ENCODE measurements at regions not wholly inside any gene's neighbourhood (a gene's known extent, or its start where the extent isn't known, plus 50 kb on each side); places are given as distances from the start of the nearest gene placed in this dataset.

GRCh38 chr1:189921613-189922012 is 556.1 kb downstream of the BRINP3 start:
- Mint-ChIP-seq H3K9me3 (peaks cover 9% of the 10 kb centered on the region), H3K4me3 (no peak overlapping the region), H3K36me3 (ENCODE audit: low read depth) (no peaks in the 10 kb centered on the region), H3K4me1 (ENCODE audit: low read depth) (no peaks in the 10 kb centered on the region), H3K27ac (no peak overlapping the region), H3K27me3 (ENCODE audit: low read depth) (no peaks in the 10 kb centered on the region)

- Mint-ChIP-seq H3K36me3 (ENCODE audit: low read depth) (no peaks in the 10 kb centered on the region), H3K9me3 (peaks cover 3% of the 10 kb centered on the region), H3K4me3 (no peak overlapping the region), H3K27me3 (ENCODE audit: low read depth) (no peaks in the 10 kb centered on the region), H3K4me1 (ENCODE audit: low read depth) (no peaks in the 10 kb centered on the region), H3K27ac (no peak overlapping the region)
Observed at GRCh38 chr1:189927641-189928040, 550.0 kb downstream of the BRINP3 start.

GRCh38 chr1:189929501-189930099 is 548.1 kb downstream of the BRINP3 start:
- Mint-ChIP-seq H3K27me3 (ENCODE audit: low read depth) (no peaks in the 10 kb centered on the region), H3K9me3 (peaks cover 3% of the 10 kb centered on the region), H3K36me3 (ENCODE audit: low read depth) (no peaks in the 10 kb centered on the region), H3K27ac (no peak overlapping the region), H3K4me1 (ENCODE audit: low read depth) (no peaks in the 10 kb centered on the region), H3K4me3 (no peak overlapping the region)

GRCh38 chr1:189936861-189937260 is 540.8 kb downstream of the BRINP3 start:
- Mint-ChIP-seq H3K36me3 (ENCODE audit: low read depth) (no peaks in the 10 kb centered on the region), H3K4me3 (no peak overlapping the region), H3K4me1 (ENCODE audit: low read depth) (no peaks in the 10 kb centered on the region), H3K27ac (no peak overlapping the region), H3K9me3 (peaks cover 13% of the 10 kb centered on the region), H3K27me3 (ENCODE audit: low read depth) (no peaks in the 10 kb centered on the region)

GRCh38 chr1:189939967-189940366 is 537.7 kb downstream of the BRINP3 start:
- H3K27ac Mint-ChIP-seq = no peak overlapping the region
- peaks cover 10% of the 10 kb centered on the region for H3K9me3 Mint-ChIP-seq
- no peak overlapping the region for H3K4me3 Mint-ChIP-seq
- H3K4me1 Mint-ChIP-seq (ENCODE audit: low read depth) = no peaks in the 10 kb centered on the region
- H3K27me3 Mint-ChIP-seq (ENCODE audit: low read depth) = no peaks in the 10 kb centered on the region
- H3K36me3 Mint-ChIP-seq (ENCODE audit: low read depth) = no peaks in the 10 kb centered on the region

- H3K27ac Mint-ChIP-seq = no peak overlapping the region
- no peaks in the 10 kb centered on the region for H3K27me3 Mint-ChIP-seq (ENCODE audit: low read depth)
- H3K4me1 Mint-ChIP-seq (ENCODE audit: low read depth) = no peaks in the 10 kb centered on the region
- H3K36me3 Mint-ChIP-seq (ENCODE audit: low read depth) = no peaks in the 10 kb centered on the region
- H3K9me3 Mint-ChIP-seq = peaks cover 8% of the 10 kb centered on the region
- no peak overlapping the region for H3K4me3 Mint-ChIP-seq
Observed at GRCh38 chr1:189941922-189942321, 535.7 kb downstream of the BRINP3 start.

- Mint-ChIP-seq H3K4me1 (ENCODE audit: low read depth) (no peaks in the 10 kb centered on the region), H3K9me3 (no peaks in the 10 kb centered on the region), H3K27me3 (ENCODE audit: low read depth) (no peaks in the 10 kb centered on the region), H3K27ac (no peak overlapping the region), H3K4me3 (no peak overlapping the region), H3K36me3 (ENCODE audit: low read depth) (no peaks in the 10 kb centered on the region)
Observed at GRCh38 chr1:189958756-189959155, 518.9 kb downstream of the BRINP3 start.

GRCh38 chr1:189960769-189961168 is 516.9 kb downstream of the BRINP3 start:
- Mint-ChIP-seq H3K27ac (no peak overlapping the region), H3K4me3 (no peak overlapping the region), H3K36me3 (ENCODE audit: low read depth) (no peaks in the 10 kb centered on the region), H3K27me3 (ENCODE audit: low read depth) (no peaks in the 10 kb centered on the region), H3K9me3 (no peaks in the 10 kb centered on the region), H3K4me1 (ENCODE audit: low read depth) (no peaks in the 10 kb centered on the region)

- Mint-ChIP-seq H3K9me3 (no peaks in the 10 kb centered on the region), H3K27ac (no peak overlapping the region), H3K4me1 (ENCODE audit: low read depth) (no peaks in the 10 kb centered on the region), H3K27me3 (ENCODE audit: low read depth) (no peaks in the 10 kb centered on the region), H3K4me3 (no peak overlapping the region), H3K36me3 (ENCODE audit: low read depth) (no peaks in the 10 kb centered on the region)
Observed at GRCh38 chr1:189962181-189962580, 515.5 kb downstream of the BRINP3 start.

- Mint-ChIP-seq H3K27me3 (ENCODE audit: low read depth) (no peaks in the 10 kb centered on the region), H3K9me3 (peaks cover 5% of the 10 kb centered on the region), H3K4me1 (ENCODE audit: low read depth) (no peaks in the 10 kb centered on the region), H3K36me3 (ENCODE audit: low read depth) (no peaks in the 10 kb centered on the region), H3K27ac (no peak overlapping the region), H3K4me3 (no peak overlapping the region)
Observed at GRCh38 chr1:189970331-189971230, 507.1 kb downstream of the BRINP3 start.

- H3K27me3 Mint-ChIP-seq (ENCODE audit: low read depth) = no peaks in the 10 kb centered on the region
Observed at GRCh38 chr1:189971656-189972055, 506.0 kb downstream of the BRINP3 start.

GRCh38 chr1:189977184-189977583 is 500.5 kb downstream of the BRINP3 start:
- Mint-ChIP-seq H3K27ac (no peak overlapping the region), H3K4me1 (ENCODE audit: low read depth) (no peaks in the 10 kb centered on the region), H3K9me3 (peaks cover 34% of the 10 kb centered on the region), H3K27me3 (ENCODE audit: low read depth) (no peaks in the 10 kb centered on the region), H3K4me3 (no peak overlapping the region), H3K36me3 (ENCODE audit: low read depth) (no peaks in the 10 kb centered on the region)

More at GRCh38 chr1:189971656-189972055, 506.0 kb downstream of the BRINP3 start:
- Mint-ChIP-seq H3K9me3 (peaks cover 9% of the 10 kb centered on the region), H3K36me3 (ENCODE audit: low read depth) (no peaks in the 10 kb centered on the region), H3K27ac (no peak overlapping the region), H3K4me1 (ENCODE audit: low read depth) (no peaks in the 10 kb centered on the region), H3K4me3 (no peak overlapping the region)

- H3K4me3 Mint-ChIP-seq = no peak overlapping the region
- H3K27me3 Mint-ChIP-seq (ENCODE audit: low read depth) = no peaks in the 10 kb centered on the region
- H3K27ac Mint-ChIP-seq = no peak overlapping the region
- no peaks in the 10 kb centered on the region for H3K36me3 Mint-ChIP-seq (ENCODE audit: low read depth)
- H3K9me3 Mint-ChIP-seq = peaks cover 29% of the 10 kb centered on the region
- no peaks in the 10 kb centered on the region for H3K4me1 Mint-ChIP-seq (ENCODE audit: low read depth)
Observed at GRCh38 chr1:189983166-189983890, 494.3 kb downstream of the BRINP3 start.

GRCh38 chr1:189986516-189986915 is 491.1 kb downstream of the BRINP3 start:
- no peaks in the 10 kb centered on the region for H3K27me3 Mint-ChIP-seq (ENCODE audit: low read depth)
- no peaks in the 10 kb centered on the region for H3K4me1 Mint-ChIP-seq (ENCODE audit: low read depth)
- no peaks in the 10 kb centered on the region for H3K36me3 Mint-ChIP-seq (ENCODE audit: low read depth)
- peaks cover 23% of the 10 kb centered on the region for H3K9me3 Mint-ChIP-seq
- no peak overlapping the region for H3K4me3 Mint-ChIP-seq
- no peak overlapping the region for H3K27ac Mint-ChIP-seq

GRCh38 chr1:189987509-189987908 is 490.2 kb downstream of the BRINP3 start:
- Mint-ChIP-seq H3K27ac (no peak overlapping the region), H3K4me3 (no peak overlapping the region), H3K27me3 (ENCODE audit: low read depth) (no peaks in the 10 kb centered on the region), H3K9me3 (peaks cover 30% of the 10 kb centered on the region), H3K4me1 (ENCODE audit: low read depth) (no peaks in the 10 kb centered on the region), H3K36me3 (ENCODE audit: low read depth) (no peaks in the 10 kb centered on the region)

Measured in T-helper 1 cell treated with Interleukin-12 subunit alpha and Interleukin-12 subunit beta and Interleukin-4 antibody, amounts not matched to agents 30 μg/mL and 1 μg/mL, for 36 hours (primary cell).